GM19240 (cell line): ENCODE measurements at regions not wholly inside any gene's neighbourhood (a gene's known extent, or its start where the extent isn't known, plus 50 kb on each side); places are given as distances from the start of the nearest gene placed in this dataset.

ENCODE experiments used
- DNase-seq: peaks from one replicate; pipeline ENCODE4 v3.0.0; 2011; ENCODE audit warnings: low spot score; ENCODE audit not compliant: insufficient read length

DNA sequence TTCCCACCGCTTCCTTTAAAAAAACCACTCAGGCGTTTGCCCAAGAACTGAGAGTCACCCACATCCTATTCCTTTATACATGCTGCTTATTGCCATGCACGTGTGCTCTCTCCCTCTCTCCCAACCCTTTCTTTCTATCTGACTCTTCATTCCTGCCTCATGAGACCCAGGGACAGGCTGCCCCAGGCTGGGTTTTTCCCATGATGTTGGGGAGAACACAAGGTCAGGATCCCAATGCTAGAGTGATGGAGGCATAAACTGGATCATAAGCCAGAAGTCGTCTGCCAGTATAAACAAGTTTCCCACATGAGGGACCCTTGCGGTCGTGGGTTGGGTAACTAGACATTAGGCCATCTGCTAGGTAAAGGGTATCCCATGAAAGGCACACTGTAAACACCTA lies 64.9 kb downstream of the CD2 start:
- DNase-seq: no peak

DNA sequence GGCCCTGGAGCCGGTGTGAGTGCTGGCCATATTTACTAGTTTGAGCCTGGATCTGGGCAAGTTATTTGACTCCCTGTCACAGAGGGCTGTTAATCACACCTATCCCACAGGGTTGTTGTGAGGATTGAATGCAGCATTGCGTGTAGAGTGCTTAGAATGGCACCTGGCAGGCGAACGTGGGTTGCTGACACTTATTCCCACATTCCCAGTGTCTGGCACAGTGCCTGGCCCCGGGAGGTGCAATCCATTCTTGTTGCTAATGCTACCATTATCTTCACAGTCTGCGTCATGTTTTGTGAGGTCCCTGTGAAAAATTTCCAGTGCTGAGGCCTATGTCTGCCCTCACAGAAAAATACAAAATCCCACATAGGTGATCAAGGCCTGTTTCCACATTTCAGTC lies 66.1 kb downstream of the CD2 start:
- DNase-seq: no peak

DNA sequence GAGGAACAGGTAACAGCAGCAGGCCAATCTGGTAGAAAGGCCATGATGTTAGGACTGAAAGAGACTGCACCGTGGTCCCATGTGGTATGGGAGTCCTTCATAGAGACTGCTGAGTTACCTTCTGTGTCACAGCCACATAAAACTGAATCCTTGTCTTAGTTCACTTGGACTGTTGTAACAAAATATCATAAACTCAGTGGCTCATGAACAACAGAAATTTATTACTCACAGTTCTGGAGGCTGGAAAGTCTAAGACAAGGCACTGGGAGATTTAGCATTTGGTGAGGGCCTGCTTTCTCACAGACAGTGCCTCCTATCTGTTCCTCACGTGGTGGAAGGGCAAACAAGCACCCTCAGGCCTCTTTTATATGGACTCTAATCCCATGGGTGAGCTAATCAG lies 67.5 kb downstream of the CD2 start:
- no peak for DNase-seq

DNA sequence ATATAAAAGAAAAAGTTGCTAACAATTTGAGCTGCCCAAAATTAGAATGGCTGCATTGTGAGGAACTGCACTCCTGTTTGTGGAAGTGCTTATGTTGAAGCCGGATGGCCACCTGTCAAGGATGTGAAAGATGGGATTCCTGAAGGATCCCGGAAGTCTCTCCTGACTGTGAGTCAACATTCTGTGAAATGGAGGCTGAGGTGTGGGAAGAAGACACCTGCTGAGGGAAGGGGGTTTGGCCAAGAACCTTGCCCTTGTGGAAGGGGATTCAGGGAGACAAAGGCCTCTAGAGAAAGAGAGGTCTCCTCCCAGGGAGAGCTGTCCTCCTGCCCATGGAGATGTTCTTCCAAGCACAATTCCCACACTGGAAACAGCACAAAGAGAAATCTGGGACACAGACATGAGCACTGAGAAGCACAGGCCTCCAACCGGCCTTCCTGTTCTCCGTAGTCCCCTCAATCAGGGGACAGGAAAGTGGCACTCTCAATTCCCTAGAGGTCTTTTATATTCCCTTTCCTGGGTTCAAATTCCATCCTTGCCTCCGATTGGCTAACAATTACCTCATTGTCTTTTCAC lies 70.5 kb downstream of the CD2 start:
- DNase-seq: no peak

DNA sequence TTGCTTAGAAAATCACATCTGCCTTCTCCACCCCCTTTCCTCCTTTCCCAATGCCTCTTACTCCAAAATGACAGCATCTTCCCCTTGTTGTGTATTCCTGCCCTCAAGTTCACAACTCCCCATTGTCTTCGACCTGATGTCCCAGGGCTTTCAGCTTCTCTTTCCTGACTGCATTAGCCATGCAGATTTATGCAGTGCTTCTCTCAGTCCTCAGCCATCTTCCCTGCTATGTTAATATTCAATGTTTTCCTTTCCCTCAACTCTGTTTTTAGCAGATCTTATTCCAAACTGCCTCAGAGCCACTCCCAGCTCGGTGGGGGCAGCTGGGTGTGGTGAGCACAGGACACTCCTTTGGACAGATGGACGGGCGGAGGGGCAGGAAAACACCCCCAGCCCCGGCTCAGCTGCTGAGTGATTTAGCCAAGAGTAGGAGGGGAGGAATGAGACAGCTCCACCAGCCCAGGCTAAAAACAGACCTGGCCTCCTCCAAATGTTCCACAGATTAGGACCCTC lies 71.0 kb downstream of the CD2 start:
- no peak for DNase-seq

DNA sequence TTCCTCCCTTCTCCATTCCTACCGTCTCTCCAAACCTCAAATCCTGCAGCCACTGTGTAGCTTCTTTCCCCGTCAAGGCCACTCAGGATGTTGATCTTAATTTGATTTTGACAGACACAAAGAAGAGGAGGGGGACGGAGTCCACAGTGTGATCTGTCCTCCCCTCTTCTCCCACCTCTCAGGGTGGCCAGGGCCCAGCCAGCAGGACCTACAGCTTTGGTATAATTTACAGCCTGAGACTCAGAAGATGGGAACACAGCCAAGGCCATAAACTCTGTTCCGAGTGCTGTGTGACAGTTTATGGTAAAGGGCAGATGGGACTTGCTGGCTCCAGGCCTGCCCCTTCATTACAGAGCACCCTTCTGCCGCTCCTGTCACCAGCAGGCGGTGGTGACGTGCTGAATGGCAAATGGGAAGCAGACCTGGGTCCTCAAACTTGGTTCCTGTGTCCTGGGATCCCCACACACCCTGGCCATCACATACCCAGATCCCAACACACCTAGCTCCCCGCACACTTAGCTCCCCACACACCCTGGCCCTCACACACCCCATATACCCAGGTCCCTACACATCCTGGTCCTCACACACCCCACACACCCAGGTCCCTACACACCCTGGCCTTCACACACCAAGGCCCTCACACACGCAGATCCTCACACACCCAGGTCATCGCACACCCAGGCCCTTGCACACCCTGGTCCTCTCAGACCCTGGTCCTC lies 71.6 kb downstream of the CD2 start:
- DNase-seq: no peak

DNA sequence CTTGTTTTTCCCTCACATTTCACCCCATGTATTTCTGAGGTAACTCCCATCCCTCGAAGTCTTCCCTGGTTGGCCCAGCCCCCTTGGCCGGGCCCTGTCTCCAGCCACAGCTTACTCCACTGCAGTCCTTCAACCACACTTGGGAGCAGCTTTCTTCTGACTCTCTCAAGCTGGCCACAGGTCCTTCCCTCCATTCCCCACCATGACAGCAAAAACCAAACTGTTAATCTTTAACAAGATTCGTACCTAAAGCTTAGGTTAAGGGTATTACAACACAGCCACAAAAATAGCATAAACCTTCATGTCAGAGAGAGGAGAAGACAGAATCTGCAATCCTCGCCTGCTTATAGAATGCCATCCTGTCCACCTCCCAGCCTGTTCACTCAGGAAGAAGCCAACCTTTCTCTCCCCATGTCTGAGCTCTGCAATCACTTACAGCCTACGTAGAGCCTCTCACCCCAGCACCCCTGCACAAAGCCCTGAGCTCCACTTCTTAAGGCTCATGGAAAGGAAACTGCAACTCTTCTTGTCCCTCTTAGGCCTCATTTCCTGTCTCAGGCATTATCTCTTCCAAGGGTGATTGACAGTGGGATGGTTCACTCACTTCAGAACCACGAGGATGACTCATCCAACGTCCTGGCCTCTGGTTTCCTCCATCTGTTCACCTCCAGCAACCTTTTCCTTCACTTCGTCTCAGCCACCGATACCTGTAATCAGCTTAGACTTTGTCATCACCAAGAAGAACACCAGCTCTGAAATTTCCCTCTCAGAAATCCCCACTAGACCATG lies 72.8 kb downstream of the CD2 start:
- DNase-seq: peak; percentile 59

DNA sequence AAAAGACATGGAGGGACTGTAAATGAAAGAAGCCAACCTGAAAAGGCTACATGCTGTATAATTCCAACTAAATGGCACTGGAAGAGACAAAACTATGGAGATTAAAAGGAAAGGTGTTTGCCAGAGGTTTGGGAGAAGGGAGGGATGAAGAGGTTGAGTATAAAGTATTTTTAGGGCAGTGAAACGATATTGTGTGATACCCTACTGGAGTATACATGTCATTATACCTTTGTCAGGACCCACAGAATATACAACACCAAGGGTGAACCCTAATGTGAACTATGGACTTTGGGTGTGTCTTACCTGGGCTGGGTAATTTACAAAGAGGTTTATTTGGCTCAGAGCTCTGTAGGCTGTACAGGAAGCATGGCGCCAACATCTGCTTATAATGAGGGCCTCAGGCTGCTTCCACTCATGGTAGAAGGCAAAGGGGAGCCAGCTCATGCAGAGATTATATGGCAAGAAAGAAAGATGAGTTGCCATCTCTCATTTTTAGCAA lies 73.4 kb downstream of the CD2 start:
- DNase-seq: no peak

DNA sequence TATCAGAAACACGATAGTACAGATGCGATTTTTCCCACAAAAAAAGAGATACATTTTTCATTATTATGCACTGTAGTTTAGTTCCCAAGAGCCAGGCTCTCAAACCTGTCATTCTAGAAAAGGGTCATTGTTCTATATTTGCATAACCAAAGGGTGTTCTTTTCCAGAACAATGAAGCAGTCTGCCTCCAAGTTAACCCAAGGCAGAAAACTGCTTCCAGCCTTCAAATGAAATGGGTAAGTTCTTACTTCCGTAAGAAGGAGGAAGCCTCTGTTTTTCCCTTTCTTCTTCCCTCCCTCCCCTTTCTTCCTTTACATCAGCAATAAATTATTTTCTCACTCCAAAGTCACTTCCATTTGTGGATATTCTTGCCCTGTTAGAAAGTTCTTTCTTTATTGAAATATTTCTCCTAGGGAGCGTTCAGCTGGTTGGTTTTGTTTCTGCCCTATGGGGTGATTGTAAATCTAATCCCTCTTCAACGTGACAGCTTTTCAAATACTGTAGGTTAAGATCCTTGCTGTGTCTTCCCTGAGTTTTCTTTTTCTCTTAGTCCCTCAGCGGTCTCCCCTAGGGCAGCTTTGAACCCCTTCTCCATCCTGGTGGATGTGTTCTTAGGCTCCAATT lies 77.3 kb upstream of the PTGFRN start:
- no peak for DNase-seq

DNA sequence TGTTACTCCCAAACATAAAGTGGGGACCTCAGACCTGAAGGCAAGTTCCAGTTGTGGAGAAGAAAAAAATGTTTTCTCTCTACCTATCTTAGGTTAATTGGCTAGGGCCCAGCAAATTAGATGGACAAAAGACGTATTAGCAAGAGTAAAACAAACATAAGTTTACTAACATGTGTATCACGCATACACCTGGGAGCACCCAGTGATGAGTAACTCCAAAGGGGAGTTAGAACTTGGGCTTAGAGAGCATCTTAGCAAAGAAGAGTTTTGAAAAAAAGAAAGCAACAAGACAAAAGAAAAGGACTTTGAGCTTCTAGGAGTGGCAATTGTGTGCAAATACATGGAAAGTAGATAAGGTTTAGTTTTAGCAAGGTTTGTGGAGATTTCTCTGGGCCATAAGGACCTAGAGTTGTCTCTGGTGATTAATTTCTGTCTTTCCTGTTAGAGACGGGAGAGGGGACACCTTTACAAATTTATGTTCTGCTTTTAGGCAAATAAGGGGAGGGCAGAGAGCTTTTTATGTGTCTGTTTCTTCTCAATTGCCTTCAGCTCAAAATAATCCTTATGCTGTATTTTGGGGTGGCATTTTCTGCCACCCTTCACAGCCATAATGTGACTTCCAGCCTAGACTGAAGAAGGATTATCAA lies 76.7 kb upstream of the PTGFRN start:
- DNase-seq: no peak

DNA sequence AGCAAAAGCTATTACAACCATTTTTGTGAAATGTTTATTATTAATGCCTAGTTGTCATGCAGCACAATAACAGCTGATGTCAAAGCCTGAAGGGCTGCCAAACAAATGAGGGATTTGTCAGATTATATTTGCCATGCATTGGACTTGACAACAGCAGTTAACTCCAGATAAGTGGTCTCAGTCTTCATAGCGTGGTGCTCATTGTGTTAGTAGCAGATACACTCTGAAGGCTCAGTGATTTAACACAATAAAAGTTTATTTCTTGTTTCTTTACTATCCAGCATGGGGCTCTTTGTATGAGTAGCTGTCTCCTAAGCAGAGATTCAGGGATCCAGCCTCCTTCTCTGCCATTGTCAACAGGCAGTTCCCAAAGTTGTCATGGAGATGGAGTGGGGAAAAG lies 76.0 kb upstream of the PTGFRN start:
- DNase-seq: no peak

DNA sequence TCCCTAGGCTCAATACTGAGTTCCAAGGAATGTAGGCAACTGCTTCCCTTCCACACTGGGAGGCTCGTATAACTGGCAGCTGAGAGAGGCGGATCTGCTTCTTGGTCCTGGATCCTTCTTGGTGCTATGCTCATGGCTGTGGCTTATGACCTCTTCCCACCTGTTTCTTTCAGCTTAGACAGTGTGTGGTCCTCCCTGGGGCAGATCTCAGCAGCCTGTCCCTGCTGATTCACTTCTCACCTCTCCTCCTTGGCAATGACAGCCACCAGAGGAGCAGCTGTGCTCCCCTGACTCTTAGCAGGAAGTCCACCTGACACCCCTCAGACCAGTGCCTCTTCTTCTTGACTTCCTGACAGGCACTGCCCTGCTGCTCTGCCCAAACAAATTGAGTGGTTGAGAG lies 75.1 kb upstream of the PTGFRN start:
- DNase-seq: no peak

DNA sequence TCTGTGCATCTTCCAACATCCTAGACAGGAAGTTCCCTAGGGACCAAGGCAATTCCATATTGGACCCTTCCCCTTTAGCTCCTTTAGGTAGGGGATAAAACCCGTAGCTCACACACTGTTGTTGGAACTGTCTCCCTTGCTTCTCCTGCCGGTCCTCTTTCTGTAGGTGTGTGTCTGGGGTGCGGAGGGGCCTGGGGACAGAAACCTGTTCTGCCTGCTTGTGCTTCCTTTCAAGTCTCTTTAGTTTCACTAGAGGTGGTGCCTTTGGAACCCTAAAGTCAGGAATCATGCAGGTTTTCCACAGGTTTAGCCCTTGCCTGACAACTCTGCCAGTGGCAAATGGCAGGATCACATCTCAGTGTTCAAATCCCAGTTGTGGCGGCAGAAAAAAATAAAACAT lies 74.6 kb upstream of the PTGFRN start:
- DNase-seq: no peak

DNA sequence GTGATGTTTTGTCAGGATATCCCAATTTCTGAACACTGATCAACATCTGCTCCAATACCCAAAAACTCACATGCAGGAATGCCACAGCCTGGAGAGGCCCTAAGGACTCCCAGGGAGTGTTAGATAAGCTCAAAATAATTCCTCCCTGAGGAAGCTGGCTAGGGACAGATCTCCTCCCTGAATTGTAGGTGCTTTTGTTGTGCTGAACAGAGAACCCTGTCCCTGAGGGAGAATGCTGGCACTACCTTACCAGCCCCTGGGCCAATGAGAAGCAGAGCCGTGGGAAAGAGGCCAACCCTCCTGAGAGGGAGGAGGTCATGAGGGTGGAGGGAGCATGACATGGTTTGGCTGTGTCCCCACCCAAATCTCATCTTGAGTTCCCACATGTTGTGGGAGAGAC lies 73.6 kb upstream of the PTGFRN start:
- DNase-seq: no peak

DNA sequence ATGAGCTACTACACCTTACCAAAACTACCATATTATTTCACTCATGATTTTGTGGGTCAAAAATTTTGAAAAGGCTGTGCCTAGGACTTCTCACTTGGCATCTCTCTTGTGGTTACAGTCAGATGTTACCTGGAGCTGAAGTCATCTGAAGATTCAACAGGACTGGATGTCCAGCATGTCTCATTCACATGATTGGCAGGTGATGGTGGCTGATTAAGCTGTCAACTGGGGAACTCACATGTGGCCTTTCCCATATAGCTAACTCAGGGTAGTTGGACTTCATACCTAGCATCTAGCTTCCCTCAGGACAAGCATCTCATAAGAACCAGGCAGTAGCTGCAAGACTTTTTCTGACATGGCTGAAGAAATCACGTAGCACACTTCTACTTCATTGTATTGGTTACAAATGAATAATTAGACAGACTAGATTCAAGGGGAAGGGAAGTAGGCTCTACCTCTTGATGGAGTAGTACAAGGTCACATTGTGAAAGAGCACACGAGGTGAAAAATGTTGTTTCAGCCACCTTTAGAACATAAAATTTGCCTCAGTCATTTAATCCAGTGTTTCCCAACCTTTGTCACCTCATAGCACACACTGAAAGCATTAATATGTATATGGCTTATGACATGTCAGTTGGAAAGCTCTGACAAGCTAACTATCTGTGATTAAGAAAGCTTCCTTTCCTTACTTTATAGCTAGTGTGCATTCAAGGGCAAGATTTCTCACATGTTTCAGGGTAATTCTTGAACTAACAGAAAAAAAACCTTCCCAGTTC lies 68.0 kb upstream of the PTGFRN start:
- DNase-seq: no peak

DNA sequence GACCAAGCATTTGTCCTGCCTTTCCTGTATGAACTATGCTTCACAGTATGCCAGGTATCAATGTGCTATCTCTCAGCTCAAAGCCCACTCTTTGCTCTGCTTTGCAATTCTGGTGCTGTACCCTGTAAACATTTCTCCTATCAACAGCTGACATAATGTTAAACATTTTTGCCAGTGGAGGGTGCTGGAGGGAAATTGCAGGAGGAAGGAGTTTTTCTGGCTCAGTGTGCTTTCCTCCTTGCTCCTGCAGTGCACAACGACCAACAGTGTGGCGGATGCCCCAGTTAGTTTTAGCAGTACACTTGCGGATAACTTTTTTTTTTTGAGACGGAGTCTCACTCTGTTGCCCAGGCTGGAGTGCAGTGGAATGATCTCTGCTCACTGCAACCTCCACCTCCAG lies 67.1 kb upstream of the PTGFRN start:
- DNase-seq: no peak

DNA sequence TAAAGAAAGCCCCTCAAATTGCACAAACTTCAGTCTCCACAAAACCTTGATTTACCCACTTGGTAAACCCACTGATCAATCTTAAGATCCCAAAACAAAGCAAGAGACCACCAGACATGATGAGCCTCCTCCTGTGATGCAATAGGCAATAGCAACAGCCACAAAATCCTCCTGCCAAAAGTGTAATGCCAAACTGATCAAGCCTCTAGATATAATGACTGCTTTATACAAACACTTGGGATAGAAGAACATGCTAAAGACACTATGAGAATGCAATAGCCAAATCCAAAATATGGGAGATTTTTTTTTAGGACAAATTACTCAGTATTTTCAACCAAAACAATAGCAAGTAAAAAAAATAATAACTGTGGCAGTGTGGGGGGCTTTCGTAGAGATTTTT lies 64.9 kb upstream of the PTGFRN start:
- no peak for DNase-seq

DNA sequence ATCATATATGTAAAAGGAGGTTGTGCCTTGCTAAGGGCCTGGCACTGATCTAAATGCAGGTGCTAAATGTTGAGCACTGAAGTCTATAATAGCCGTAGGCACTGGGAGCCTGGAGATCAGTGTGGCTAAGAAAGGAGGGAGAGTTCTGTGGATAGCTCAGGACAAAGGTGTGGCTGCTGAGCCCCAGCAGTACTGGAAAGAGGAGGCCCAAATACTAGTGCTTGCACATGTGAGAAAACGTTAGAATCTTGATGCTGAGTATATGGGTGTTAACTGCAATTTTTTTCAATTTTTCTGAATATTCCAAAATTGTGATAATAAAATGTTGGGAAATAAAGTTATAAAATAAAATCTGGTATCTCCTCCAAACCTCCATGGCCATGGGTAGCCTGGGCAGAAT lies 62.5 kb upstream of the PTGFRN start:
- DNase-seq: no peak

DNA sequence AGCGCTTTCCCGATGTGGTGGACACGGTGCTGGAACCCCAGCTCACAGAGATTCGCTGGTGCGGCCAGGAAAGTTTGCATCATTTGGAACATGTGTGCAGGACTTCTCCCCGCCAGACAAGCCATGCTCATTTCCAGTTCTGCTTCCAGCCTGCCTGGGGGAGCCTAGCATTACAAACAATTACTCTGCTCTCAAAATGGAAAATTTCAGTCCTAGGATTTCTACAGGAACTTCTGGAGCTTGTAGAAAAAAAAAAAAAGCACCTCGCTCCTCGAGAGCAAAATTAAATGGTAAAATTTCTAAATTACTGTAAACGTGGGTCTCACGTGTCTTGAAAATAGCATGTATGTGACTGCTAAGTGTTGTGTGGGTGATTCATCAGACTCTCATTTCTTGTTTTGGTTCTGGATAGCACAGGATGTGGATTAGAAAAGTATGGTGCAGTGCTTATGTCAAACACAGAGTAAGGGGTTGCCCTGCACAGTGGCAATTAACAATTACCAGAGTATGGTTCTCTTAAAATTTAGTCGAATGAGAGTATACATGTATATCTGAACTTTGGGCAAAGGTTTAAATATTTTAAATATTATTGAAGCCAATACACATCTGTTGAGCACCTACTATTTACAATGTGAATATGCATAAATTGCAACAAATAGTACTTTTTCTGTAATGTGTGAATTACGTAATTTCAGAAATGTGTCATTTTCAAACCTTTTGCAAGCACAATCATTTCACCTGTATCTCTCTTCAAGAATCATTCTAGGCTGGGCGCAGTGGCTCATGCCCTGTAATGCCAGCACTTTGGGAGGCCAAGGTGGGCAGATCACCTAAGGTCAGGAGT lies 61.8 kb upstream of the PTGFRN start:
- no peak for DNase-seq

DNA sequence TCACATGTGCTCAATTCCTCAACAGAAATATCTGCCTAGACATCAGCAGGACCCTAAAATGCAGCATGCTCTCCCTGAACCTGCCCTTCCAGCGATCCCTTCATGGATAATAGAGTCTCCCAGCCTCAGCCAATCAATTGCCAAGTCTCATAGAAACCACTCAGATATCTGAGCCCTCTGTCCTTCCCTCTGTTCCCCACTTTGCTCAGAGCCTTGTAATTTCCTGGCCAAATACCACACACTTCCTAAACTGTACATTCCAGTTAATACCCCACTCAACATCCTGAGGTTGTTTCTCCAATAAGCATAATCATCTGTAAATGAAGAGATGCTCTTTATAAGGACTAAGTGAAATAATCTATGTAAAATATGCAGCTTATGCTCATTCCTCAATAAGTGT lies 59.3 kb upstream of the PTGFRN start:
- DNase-seq: no peak
